ENCODE measurements at regions not wholly inside any gene's neighbourhood (a gene's known extent, or its start where the extent isn't known, plus 50 kb on each side); places are given as distances from the start of the nearest gene placed in this dataset.
"Not testable (repeated sequence)": the region's sequence is repeated elsewhere in the genome, so short reads cannot be mapped to it uniquely, and the experiment has no call there.

DNA sequence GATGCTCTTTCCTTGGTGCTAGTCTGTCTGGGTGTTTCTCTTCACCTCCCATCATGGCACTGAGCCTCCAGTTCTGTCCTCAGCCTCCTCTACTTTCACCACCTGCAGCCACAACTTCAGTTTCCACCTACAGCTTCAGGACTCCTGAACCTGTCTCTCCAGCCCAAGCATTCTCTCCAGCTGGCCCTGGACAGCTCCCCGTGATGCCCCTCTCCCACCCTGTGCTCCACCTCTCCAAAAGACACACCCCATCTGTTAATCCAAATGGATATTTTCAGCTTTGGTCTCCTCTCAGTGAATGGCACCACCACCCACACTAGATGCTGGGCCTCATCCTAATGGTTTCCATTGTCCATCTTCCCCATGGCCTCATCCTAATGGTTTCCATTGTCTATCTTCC, 79.5 kb upstream of the NEDD9 start:
- DNase-seq (ENCODE audit: low read depth), result no peak
- no peak overlapping the region for H3K4me3 ChIP-seq (ENCODE audit: low read depth, low read length)

DNA sequence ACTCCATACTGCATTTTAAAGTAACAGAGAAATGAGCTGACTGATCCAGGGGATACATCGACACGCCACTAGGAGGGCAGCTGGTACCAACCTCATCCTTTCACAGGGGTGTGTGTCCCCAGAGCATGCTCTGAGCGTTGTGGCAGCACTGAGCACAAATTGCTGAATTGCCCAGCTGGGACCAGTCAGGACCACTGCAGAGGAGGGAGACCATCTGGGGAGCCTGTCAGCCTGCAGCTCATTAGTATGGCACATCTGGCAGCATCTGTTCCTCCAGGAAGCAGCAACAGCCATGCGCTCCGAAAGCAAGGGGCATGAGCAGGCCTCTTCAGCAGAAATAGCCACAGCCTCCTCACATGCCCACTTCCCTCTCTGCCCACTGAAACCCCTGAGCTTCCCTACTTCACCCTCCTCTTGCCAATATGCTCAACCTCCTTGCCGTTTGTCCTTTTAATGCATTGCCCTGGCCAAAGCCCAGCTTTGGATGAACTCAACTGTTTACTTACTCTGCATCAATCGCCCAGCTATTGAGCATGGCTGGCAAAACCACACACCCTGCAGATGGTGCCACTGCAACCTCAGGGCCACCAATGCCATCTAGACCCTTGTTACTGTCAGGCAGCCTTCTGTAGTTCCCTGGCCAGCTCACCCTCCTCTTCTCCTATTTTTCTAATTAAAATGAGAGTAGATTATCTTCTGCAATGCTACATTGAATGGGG, 77.6 kb upstream of the NEDD9 start:
- DNase-seq (ENCODE audit: low read depth), result peak; percentile 55
- H3K4me3 ChIP-seq (ENCODE audit: low read depth, low read length), result no peak overlapping the region
- TF ChIP-seq, protein P1, sequence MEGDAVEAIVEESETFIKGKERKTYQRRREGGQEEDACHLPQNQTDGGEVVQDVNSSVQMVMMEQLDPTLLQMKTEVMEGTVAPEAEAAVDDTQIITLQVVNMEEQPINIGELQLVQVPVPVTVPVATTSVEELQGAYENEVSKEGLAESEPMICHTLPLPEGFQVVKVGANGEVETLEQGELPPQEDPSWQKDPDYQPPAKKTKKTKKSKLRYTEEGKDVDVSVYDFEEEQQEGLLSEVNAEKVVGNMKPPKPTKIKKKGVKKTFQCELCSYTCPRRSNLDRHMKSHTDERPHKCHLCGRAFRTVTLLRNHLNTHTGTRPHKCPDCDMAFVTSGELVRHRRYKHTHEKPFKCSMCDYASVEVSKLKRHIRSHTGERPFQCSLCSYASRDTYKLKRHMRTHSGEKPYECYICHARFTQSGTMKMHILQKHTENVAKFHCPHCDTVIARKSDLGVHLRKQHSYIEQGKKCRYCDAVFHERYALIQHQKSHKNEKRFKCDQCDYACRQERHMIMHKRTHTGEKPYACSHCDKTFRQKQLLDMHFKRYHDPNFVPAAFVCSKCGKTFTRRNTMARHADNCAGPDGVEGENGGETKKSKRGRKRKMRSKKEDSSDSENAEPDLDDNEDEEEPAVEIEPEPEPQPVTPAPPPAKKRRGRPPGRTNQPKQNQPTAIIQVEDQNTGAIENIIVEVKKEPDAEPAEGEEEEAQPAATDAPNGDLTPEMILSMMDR (IDR thresholded peaks at IDR 0.05; ENCODE audit: insufficient read depth, low read depth, low read length), result no peak

More for the DNA sequence above, 79.5 kb upstream of the NEDD9 start:
- TF ChIP-seq, protein P1 (IDR thresholded peaks at IDR 0.05; ENCODE audit: insufficient read depth, low read depth, low read length), result no peak

DNA sequence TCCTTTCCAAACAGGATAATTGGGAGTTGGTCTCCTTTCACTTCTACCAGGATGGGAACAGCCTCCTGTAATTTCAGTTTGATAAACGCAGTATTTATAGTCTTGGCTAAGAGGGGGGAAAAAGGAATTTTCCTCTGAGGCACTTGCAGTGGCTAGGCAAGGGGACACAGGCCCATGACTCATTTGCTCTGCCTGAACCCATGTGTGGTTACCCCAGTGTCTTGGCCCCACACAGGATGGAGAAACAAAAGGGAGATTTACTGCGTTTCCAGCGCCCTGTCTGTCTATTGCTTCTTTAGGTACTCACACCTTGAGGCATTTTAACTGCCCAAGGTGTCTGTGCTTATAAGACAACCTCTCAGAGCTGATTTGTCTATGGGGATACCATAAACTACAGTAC, 74.8 kb upstream of the NEDD9 start:
- TF ChIP-seq, protein P1 (IDR thresholded peaks at IDR 0.05; ENCODE audit: insufficient read depth, low read depth, low read length), result no peak
- no peak overlapping the region for H3K4me3 ChIP-seq (ENCODE audit: low read depth, low read length)
- DNase-seq (ENCODE audit: low read depth), result no peak

DNA sequence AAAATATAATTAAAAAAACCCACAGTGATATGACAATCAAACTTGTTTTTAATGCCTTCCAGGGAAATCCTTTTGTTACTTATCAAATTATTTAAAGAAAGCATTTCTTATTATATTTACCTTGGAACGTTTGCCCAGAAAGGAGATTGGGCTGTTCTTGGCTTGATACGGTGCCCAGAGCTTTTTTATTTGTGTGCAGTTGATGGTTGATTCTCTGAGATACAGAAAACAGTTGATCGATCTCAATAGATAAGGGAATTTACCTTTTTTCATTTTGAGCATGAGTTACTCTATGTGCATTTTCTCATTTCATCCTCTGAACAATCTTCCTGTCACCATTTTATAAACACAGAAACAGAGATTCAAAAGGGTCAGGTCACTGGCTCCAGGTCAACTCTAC, 72.5 kb upstream of the NEDD9 start:
- TF ChIP-seq, protein P1 (IDR thresholded peaks at IDR 0.05; ENCODE audit: insufficient read depth, low read depth, low read length), result no peak
- H3K4me3 ChIP-seq (ENCODE audit: low read depth, low read length), result no peak overlapping the region
- DNase-seq (ENCODE audit: low read depth), result no peak

DNA sequence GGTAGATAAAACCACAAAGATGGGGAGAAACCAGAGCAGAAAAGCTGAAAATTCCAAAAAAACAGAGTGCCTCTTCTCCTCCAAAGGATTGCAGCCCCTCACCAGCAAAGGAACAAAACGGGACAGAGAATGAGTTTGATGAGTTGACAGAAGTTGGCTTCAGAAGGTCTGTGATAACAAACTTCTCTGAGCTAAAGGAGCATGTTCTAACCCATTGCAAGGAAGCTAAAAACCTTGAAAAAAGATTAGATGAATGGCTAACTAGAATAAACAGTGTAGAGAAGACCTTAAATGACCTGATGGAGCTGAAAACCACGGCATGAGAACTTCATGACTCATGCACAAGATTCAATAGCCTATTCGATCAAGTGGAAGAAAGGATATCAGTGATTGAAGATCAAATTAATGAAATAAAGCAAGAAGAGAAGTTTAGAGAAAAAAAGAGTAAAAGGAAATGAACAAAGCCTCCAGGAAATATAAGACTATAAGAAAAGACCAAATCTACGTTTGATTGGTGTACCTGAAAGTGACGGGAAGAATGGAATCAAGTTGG, 67.5 kb upstream of the NEDD9 start:
- H3K4me3 ChIP-seq (ENCODE audit: low read depth, low read length); DNase-seq (ENCODE audit: low read depth): not testable (repeated sequence)

DNA sequence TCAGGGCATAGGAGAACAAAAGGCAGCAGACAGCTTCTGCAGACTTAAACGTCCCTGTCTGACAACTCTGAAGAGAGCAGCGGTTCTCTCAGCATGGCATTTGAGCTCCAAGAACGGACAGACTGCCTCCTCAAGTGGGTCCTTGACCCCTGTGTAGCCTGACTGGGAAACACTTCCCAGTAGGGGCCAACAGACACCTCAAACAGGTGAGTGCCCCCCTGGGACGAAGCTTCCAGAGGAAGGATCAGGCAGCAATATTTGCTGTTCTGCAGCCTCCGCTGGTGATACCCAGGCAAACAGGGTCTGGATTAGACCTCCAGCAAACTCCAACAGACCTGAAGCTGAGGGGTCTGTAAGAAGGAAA, 66.9 kb upstream of the NEDD9 start:
- not testable (repeated sequence) for DNase-seq (ENCODE audit: low read depth); H3K4me3 ChIP-seq (ENCODE audit: low read depth, low read length)

DNA sequence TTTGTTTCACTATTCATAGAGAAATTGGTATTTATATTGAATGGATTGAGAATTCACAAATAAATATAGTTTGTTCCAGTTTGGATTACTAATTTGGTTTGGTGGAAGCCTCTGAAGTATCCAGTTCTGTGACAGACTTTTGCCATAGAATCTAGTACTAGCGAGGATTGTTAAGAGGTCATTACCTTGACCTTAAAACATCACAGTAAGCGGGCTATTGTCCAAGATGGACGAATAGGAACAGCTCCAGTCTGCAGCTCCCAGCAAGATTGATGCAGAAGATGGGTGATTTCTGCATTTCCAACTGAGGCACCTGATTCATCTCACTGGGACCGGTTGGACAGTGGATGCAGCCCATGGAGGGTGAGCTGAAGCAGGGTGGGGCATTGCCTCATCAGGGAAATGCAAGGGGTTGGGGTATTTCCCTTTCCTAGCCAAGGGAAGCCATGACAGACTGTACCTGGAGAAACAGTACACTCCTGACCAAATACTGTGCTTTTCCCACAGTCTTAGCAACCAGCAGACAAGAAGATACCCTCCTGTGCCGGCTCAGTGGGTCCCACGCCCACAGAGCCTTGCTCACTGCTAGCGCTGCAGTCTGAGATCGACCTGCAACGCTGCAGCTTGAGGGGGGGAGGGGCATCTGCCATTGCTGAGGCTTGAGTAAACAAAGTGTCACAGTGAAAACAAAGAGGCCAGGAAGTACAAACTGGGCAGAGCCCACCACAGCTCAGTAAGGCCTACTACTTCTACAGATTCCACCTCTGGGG, 66.4 kb upstream of the NEDD9 start:
- TF ChIP-seq, protein P1 (IDR thresholded peaks at IDR 0.05; ENCODE audit: insufficient read depth, low read depth, low read length), result no peak
- no peak overlapping the region for H3K4me3 ChIP-seq (ENCODE audit: low read depth, low read length)
- no peak for DNase-seq (ENCODE audit: low read depth)
